Fibroblast of the aortic adventitia (primary cell): ENCODE measurements at regions not wholly inside any gene's neighbourhood (a gene's known extent, or its start where the extent isn't known, plus 50 kb on each side); places are given as distances from the start of the nearest gene placed in this dataset.

Source experiments
- DNase-seq: peaks from one replicate; pipeline ENCODE4 v3.0.0-alpha.2; 2010; ENCODE audit warnings: low read depth
- H3K4me3 ChIP-seq: 2 replicates; pipeline ENCODE4 v1.5.1; 2011; ENCODE audit warnings: low read depth, mild to moderate bottlenecking, control low read depth, low read length, moderate library complexity
- TF ChIP-seq, protein P1 (sequence below): IDR thresholded peaks from 2 replicates; pipeline ENCODE4 v1.5.1; 2011; ENCODE audit warnings: mild to moderate bottlenecking, low read length, control low read depth, inconsistent platforms; ENCODE audit not compliant: insufficient read depth

DNA sequence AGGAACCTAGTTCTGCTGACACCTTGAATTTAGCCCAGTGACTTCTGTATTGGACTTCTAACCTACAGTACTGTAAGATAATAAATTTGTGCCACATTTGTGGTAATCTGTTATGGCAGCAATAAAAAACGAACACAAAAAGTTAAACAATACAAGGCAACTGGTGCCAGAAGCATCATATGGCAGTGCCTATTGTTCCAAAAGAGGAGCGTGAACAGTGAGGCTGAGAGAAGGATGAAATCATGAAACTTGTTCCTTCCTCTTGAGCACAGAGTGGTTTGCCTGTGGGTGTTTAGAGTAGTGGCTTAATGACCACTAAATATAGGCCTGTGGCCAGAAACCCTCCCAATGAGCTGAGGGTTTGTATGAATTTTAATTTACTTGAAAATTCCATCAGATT lies 69.7 kb upstream of the PGRMC2 start:
- DNase-seq: peak; percentile 74
- TF ChIP-seq, protein P1, sequence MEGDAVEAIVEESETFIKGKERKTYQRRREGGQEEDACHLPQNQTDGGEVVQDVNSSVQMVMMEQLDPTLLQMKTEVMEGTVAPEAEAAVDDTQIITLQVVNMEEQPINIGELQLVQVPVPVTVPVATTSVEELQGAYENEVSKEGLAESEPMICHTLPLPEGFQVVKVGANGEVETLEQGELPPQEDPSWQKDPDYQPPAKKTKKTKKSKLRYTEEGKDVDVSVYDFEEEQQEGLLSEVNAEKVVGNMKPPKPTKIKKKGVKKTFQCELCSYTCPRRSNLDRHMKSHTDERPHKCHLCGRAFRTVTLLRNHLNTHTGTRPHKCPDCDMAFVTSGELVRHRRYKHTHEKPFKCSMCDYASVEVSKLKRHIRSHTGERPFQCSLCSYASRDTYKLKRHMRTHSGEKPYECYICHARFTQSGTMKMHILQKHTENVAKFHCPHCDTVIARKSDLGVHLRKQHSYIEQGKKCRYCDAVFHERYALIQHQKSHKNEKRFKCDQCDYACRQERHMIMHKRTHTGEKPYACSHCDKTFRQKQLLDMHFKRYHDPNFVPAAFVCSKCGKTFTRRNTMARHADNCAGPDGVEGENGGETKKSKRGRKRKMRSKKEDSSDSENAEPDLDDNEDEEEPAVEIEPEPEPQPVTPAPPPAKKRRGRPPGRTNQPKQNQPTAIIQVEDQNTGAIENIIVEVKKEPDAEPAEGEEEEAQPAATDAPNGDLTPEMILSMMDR: no peak
- no peak overlapping the region for H3K4me3 ChIP-seq

DNA sequence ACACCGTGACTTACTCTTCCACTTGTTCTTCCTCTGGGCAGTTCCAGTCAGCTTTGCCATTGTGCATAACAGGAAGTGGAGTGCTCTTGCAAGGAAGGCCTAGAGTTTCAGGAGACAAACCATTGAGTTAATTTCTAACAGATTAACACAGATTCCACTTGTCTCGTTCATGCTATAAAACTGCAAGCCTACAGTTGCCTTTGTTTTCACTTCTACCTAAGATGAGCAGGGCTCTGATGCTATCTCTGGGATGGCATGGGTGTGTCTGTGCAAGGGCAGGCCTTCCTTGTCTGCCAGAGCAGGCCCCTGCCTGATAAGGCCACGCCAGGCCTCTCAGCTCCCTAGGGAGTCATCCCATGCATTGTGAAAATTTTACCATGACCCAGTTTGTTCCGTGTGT lies 67.7 kb upstream of the PGRMC2 start:
- TF ChIP-seq, protein P1: no peak
- peak; percentile 26 for DNase-seq
- H3K4me3 ChIP-seq: no peak overlapping the region

DNA sequence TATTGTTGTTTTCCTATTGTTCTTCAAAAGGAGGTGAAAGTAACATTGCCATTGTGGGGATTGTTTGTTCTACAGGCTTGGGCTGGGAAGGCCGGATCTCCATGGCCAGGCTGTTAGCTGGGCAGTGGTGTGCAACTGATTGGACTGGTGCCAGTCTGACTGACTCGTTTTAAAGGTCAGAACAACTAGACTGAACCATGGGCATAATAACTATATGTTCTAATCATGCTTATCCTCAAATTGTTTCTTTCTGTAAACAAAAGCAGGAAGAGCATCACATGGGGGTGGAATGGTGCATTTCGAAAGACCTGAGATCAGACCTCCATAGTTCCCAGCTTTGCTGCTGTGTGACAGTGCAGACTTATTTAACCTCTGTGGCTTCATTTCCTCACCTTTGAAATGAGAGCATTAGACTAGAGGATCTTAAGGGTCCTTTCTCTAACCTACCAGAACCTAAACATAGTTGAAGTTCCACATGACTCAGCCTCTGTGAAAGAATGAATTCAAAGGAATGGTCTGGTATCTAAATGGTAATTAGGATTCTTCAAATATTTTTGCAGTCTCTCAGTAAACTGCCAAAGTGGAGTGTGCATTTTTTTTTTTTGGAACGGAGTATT lies 66.7 kb upstream of the PGRMC2 start:
- TF ChIP-seq, protein P1: no peak

DNA sequence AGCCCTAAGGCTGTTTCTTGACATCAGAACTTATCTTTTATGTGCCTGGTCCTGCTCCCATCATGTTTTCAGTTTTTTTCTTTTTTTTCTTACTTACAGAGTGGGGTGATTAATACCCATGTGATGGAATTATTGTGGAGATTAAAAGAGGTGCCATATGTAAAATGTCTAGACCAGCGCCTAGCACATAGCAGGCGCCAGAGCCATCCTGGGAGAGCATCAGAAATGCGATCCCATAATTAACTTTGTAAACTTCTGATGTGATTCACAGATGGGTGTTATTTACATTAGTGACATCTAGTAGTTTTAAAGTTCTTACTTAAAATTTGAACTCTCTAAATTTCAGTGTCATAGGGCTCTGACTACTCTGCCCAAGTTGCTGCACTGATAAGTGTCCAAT lies 66.2 kb upstream of the PGRMC2 start:
- no peak overlapping the region for H3K4me3 ChIP-seq
- TF ChIP-seq, protein P1: no peak
- peak; percentile 4 for DNase-seq

More for the DNA sequence above, 66.7 kb upstream of the PGRMC2 start:
- peak; percentile 88 for DNase-seq
- no peak overlapping the region for H3K4me3 ChIP-seq

DNA sequence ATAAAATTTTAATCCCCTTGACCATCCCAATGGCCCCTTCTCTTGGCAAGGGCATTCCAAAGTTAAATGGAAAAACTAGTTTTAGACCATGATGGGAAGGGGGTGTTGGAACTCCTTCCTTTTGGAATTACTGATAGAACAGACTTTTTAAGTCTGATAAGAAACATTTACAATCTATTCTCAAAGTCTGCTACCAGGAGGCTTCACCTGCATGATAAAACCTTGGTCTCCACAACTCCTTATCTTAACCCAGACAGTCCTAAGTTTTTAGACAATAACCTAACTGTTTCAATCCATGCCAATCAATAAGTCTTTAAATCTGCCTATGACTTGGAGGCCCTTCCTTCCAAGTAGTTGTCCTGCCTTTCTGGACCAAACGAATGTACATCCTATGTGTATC lies 63.9 kb upstream of the PGRMC2 start:
- TF ChIP-seq, protein P1: no peak
- no peak for DNase-seq
- H3K4me3 ChIP-seq: no peak overlapping the region

DNA sequence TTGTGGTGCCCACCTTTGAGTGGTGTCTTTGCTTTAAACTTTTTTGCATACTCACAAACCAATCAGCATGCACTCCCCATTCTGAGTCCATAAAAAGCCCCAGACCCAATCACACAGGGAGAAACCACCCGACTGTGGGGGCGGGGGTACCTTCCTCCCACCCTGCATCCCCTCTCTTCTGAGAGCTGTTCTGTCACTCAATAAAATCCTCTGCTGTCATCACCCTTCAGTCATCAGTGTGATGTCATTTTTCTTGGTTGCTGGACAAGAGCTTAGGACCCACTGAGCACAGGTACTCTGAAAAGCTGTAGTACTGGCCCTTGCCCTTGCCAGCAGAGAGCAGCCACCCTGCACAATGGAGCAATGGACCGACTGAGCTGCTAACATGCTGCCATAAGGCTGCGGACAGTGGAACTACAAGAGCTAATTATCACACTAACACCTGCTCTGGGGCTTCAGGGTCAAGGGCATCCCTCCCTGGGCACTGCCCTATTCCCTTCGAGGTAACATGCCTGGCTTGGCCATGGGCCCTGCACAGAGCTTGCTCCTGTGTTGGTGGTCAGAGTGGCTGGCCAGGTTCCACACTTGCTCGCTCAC lies 62.9 kb upstream of the PGRMC2 start:
- H3K4me3 ChIP-seq: no peak overlapping the region
- DNase-seq: no peak
- TF ChIP-seq, protein P1: no peak

DNA sequence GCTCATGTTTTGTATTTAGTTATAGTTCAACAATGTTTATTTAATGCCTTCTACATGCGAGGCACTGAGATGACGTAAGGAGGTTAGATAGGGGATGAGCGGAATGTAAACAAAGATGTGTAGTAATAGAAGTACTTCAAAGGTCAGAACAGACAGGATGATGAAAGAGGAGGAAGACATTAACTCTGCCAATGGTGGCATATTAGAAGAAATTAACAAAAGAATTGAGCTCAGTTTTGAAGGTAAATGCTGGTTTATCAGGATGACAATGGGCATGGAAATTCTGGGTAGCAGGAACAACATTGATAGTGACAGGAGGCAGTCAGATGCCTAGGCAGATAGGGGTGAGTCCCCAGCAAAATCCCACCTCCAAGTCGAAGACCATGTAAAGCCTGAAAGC lies 62.3 kb upstream of the PGRMC2 start:
- TF ChIP-seq, protein P1: no peak
- H3K4me3 ChIP-seq: no peak overlapping the region
- peak; percentile 37 for DNase-seq
